ENCODE measurements at regions not wholly inside any gene's neighbourhood (a gene's known extent, or its start where the extent isn't known, plus 50 kb on each side); places are given as distances from the start of the nearest gene placed in this dataset.

- TF ChIP-seq CTCF (IDR thresholded peaks at IDR 0.05; ENCODE audit: low read depth, low read length, missing input control), result no peak
- TF ChIP-seq RAD21 (IDR thresholded peaks at IDR 0.05), result no peak
- TF ChIP-seq FOXA1 (IDR thresholded peaks at IDR 0.05), result no peak
- no peak for TF ChIP-seq REST (IDR thresholded peaks at IDR 0.05)
- TF ChIP-seq EGR1 (IDR thresholded peaks at IDR 0.05; ENCODE audit: low read depth in 2 of 2), result no peak
Observed at GRCh38 chrX:8037593-8038348, 110.6 kb upstream of the PNPLA4 start.

All from liver (tissue), 3 donors.